ENCODE measurements at regions not wholly inside any gene's neighbourhood (a gene's known extent, or its start where the extent isn't known, plus 50 kb on each side); places are given as distances from the start of the nearest gene placed in this dataset.

DNA sequence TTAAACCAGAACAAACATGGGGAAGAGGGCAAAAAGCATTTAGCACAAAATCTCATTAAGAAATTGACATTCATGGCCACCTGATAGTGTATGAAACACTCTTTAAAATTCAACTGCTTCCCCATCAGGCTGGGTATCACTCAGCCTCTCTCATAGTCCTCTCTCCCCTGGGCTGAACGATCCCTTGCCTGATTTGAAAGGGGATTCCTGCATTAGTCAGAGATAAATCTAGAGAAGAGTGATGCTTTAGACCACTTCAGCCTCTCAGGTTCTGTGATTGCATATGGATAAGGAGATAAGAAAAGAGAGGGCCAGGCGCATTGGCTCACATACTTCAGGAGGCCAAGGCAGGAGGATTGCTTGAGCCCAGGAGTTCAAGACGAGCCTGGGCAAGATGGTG is 280.0 kb downstream of the SOX9 start:
- no peaks in the 10 kb centered on the region for H3K4me1 ChIP-seq (ENCODE audit: control insufficient read depth, insufficient read depth, low read length)
- H3K9ac ChIP-seq (ENCODE audit: low read length), result no peak overlapping the region
- peaks cover 8% of the 10 kb centered on the region; the same call in 1 of the 2 replicates for H3K27me3 ChIP-seq (ENCODE audit: control insufficient read depth, insufficient read depth, low read length)
- no peaks in the 10 kb centered on the region for H3K36me3 ChIP-seq (ENCODE audit: control insufficient read depth, insufficient read depth, low read length)
- no peaks in the 10 kb centered on the region for H3K9me3 ChIP-seq (ENCODE audit: control insufficient read depth, insufficient read depth, low read depth, low read length)
- H3K4me3 ChIP-seq (ENCODE audit: low read depth, low read length), result no peak overlapping the region
- no peak overlapping the region for H3K27ac ChIP-seq (ENCODE audit: low read depth, low read length)

DNA sequence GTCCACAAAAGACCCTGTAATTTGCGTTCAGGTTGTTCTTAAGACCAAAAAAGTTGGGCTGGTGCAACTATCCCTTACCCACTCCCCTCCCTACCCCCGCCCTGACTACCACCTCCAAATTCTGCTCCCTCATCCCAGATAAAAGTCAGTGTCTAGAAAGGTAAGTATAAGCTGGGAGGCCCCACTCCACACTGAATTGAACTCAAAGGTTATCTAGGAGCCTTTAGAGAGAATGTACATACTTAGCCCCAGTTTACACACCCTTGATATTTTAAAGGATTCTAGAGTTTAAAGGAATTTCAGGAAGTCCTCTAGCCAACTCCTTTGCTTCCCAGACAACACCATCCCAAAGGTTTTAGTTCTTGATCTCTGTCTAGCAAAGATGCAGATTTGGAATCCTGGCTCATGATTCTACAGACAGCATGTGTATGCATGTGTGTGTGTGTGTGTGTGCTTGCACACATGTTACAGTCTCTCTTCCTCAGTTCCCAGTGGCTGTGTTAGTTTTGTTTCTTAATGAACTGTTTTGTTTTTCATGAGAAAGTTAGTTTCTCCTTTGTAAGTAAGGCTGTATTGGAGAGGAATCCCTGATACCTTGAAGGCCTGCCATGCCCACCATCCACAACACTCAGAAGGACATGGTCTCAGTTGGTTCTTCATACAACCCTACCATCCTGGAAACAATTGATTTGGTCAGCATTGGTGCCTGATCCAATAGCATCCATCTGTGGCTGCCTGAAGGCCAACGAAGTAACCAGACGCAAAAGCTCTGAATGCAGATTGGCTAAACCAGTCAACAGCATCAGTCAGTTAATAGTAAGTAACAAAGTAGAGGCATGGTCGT is 281.3 kb downstream of the SOX9 start:
- no peaks in the 10 kb centered on the region for H3K36me3 ChIP-seq (ENCODE audit: control insufficient read depth, insufficient read depth, low read length)
- H3K27ac ChIP-seq (ENCODE audit: low read depth, low read length), result no peak overlapping the region
- peaks cover 2% of the 10 kb centered on the region; the same call in 1 of the 2 replicates for H3K4me1 ChIP-seq (ENCODE audit: control insufficient read depth, insufficient read depth, low read length)
- H3K9me3 ChIP-seq (ENCODE audit: control insufficient read depth, insufficient read depth, low read depth, low read length), result no peaks in the 10 kb centered on the region
- no peak overlapping the region for H3K9ac ChIP-seq (ENCODE audit: low read length)
- peaks cover 11% of the 10 kb centered on the region; the same call in 1 of the 2 replicates for H3K27me3 ChIP-seq (ENCODE audit: control insufficient read depth, insufficient read depth, low read length)
- no peak overlapping the region for H3K4me3 ChIP-seq (ENCODE audit: low read depth, low read length)

DNA sequence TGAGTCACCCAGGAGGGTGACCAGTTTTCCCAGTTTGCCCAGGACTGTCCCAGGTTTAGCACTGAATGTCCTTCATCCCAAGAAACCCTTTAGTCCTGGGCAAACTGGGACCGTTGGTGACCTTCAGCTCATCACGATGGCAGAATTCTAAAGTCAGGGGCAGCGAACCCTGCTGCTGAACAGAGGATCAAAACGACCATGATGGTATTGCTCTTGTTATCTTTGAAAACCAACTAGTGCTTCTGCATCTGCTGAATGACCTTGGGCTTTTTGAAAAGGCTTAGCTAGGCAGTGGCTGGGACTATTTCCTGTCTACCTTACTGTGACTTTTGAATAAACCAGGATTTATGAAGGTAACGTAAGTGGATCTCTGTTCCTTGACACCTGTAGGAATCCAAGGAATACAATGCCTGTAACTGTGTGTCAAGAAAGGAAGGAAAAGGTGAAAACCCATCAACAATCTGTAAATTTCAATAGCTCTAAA is 281.9 kb downstream of the SOX9 start:
- no peak overlapping the region for H3K4me3 ChIP-seq (ENCODE audit: low read depth, low read length)
- H3K27ac ChIP-seq (ENCODE audit: low read depth, low read length), result no peak overlapping the region
- H3K27me3 ChIP-seq (ENCODE audit: control insufficient read depth, insufficient read depth, low read length), result peaks cover 13% of the 10 kb centered on the region; the same call in 1 of the 2 replicates
- H3K4me1 ChIP-seq (ENCODE audit: control insufficient read depth, insufficient read depth, low read length), result peaks cover 8% of the 10 kb centered on the region; the same call in 1 of the 2 replicates
- no peak overlapping the region for H3K9ac ChIP-seq (ENCODE audit: low read length)
- H3K36me3 ChIP-seq (ENCODE audit: control insufficient read depth, insufficient read depth, low read length), result no peaks in the 10 kb centered on the region
- H3K9me3 ChIP-seq (ENCODE audit: control insufficient read depth, insufficient read depth, low read depth, low read length), result no peaks in the 10 kb centered on the region

DNA sequence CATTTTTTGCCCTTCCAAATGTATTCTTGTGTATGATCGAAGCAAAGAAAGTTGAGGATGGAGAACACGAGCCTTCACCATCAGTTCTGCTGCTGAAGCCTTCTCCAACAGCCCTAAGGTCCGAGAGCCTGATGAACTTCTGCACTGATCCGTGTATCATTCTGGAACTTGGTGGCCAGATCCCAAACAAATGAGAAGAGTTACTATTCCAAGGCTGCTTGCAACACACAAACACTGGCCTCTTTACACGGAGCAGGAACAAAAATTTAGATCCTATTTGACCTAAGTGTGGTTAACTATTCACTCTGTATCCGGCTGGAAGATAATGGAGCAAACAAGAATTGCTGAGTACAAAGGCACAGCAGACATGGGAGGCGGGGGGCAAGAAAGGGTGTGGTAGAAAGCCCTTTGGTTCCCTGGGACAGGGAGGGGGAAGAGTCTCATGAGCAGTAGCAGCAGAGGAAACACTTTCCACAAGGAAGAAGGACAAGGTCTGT is 282.9 kb downstream of the SOX9 start:
- peaks cover 22% of the 10 kb centered on the region for H3K27me3 ChIP-seq (ENCODE audit: control insufficient read depth, insufficient read depth, low read length)
- peaks cover 8% of the 10 kb centered on the region; the same call in 1 of the 2 replicates for H3K4me1 ChIP-seq (ENCODE audit: control insufficient read depth, insufficient read depth, low read length)
- H3K27ac ChIP-seq (ENCODE audit: low read depth, low read length), result no peak overlapping the region
- no peak overlapping the region for H3K4me3 ChIP-seq (ENCODE audit: low read depth, low read length)
- no peaks in the 10 kb centered on the region for H3K36me3 ChIP-seq (ENCODE audit: control insufficient read depth, insufficient read depth, low read length)
- H3K9ac ChIP-seq (ENCODE audit: low read length), result no peak overlapping the region
- H3K9me3 ChIP-seq (ENCODE audit: control insufficient read depth, insufficient read depth, low read depth, low read length), result no peaks in the 10 kb centered on the region

DNA sequence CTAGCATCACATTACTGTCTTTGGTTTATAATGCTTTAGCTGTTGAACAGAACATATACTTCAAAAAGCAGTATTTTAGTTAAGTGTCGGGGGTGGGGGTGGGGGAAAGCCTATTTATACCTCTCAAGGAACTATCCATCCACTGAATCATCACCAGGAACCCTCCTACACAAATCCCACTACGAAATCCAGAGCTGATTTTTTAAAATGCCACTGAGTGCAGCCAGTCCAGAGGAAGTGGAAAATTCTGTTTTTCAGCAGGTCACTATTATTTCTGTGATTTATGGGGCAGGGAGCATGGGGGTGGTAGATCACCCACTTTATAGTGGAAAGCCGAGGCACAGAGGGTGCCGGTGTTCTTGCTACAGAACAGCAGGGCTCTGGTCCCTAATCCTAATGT is 284.1 kb downstream of the SOX9 start:
- Histone ChIP-seq H3K4me3 (ENCODE audit: low read depth, low read length) (no peak overlapping the region), H3K4me1 (ENCODE audit: control insufficient read depth, insufficient read depth, low read length) (peaks cover 8% of the 10 kb centered on the region; the same call in 1 of the 2 replicates), H3K27me3 (ENCODE audit: control insufficient read depth, insufficient read depth, low read length) (peaks cover 33% of the 10 kb centered on the region)

DNA sequence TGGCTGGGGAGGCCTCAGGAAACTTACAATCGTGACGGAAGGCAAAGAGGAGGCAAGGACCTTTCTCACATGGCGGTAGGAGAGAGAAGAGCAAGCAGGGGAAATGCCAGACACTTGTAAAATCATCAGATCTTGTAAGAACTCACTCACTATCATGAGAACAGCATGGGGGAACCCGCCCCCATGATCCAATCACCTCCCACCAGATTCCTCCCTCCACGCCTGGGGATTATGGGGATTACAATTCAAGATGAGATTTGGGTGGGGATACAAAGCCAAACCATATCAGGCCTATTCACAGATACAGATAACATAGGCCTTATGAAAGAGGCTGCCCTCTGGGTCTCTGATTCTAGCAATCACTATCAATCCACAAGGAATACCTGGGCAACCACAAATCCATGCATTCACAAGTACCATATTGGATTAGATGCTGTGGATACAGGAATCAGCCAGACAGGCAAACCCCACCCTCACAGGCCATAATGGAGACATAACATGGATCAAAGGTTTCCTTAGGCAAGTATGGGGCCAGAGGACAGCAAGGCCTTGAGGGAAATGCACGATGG is 284.9 kb downstream of the SOX9 start:
- Histone ChIP-seq H3K9me3 (ENCODE audit: control insufficient read depth, insufficient read depth, low read depth, low read length) (no peaks in the 10 kb centered on the region), H3K27ac (ENCODE audit: low read depth, low read length) (no peak overlapping the region), H3K4me3 (ENCODE audit: low read depth, low read length) (no peak overlapping the region), H3K4me1 (ENCODE audit: control insufficient read depth, insufficient read depth, low read length) (peaks cover 8% of the 10 kb centered on the region; the same call in 1 of the 2 replicates), H3K36me3 (ENCODE audit: control insufficient read depth, insufficient read depth, low read length) (no peaks in the 10 kb centered on the region), H3K27me3 (ENCODE audit: control insufficient read depth, insufficient read depth, low read length) (peaks cover 38% of the 10 kb centered on the region), H3K9ac (ENCODE audit: low read length) (no peak overlapping the region)

More for the DNA sequence above, 284.1 kb downstream of the SOX9 start:
- Histone ChIP-seq H3K9ac (ENCODE audit: low read length) (no peak overlapping the region), H3K27ac (ENCODE audit: low read depth, low read length) (no peak overlapping the region), H3K36me3 (ENCODE audit: control insufficient read depth, insufficient read depth, low read length) (no peaks in the 10 kb centered on the region), H3K9me3 (ENCODE audit: control insufficient read depth, insufficient read depth, low read depth, low read length) (no peaks in the 10 kb centered on the region)

DNA sequence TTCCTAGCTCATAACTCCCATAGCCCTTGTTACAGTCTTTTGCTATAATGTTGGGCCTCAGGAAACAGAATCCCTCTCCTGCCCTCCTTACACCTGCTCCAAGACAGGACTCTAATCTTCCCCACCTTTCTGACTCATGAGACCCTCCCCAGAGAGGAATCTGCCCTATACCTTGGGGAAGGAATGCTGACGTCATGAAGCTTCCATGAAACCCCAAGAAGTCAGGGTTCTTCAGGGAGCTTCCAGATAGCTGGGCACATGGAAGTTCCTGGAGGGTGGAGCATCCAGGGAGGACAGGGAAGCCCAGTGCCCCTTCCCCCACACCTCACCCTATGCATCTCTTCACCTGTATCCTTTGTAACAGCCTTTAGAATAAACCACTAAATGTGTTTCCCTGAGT is 285.7 kb downstream of the SOX9 start:
- Histone ChIP-seq H3K27ac (ENCODE audit: low read depth, low read length) (no peak overlapping the region), H3K9ac (ENCODE audit: low read length) (no peak overlapping the region), H3K9me3 (ENCODE audit: control insufficient read depth, insufficient read depth, low read depth, low read length) (no peaks in the 10 kb centered on the region), H3K4me1 (ENCODE audit: control insufficient read depth, insufficient read depth, low read length) (peaks cover 8% of the 10 kb centered on the region; the same call in 1 of the 2 replicates), H3K36me3 (ENCODE audit: control insufficient read depth, insufficient read depth, low read length) (no peaks in the 10 kb centered on the region), H3K27me3 (ENCODE audit: control insufficient read depth, insufficient read depth, low read length) (peaks cover 42% of the 10 kb centered on the region), H3K4me3 (ENCODE audit: low read depth, low read length) (no peak overlapping the region)

DNA sequence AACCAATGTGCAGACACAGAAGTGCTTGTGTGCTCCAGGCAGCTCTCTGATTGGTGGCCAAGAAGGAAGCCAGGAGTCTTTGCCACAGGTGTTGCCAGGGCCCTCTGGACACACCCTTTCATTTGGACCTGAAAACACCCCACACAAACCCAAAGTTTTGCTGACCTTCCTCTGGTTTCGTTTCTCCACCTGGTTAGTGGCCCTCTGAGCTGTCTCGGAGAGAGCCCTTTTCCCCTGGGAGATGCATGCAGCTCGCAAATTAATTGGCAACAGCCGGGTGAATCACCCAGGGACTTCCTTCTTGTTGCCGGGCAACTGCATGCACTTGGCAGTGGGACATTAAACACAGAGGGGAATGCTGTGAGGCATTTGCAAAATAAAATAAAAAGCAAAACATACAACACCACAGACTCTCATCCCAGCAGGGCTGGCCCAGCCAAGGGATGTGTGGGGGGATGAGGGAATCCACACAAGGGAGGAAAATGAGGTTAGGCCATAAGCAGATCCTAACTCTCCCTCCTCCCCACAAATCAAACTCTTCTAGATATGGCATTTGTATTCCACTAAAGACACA is 286.6 kb downstream of the SOX9 start:
- Histone ChIP-seq H3K4me1 (ENCODE audit: control insufficient read depth, insufficient read depth, low read length) (peaks cover 8% of the 10 kb centered on the region; the same call in 1 of the 2 replicates), H3K36me3 (ENCODE audit: control insufficient read depth, insufficient read depth, low read length) (no peaks in the 10 kb centered on the region), H3K27ac (ENCODE audit: low read depth, low read length) (no peak overlapping the region), H3K9ac (ENCODE audit: low read length) (no peak overlapping the region), H3K9me3 (ENCODE audit: control insufficient read depth, insufficient read depth, low read depth, low read length) (no peaks in the 10 kb centered on the region), H3K4me3 (ENCODE audit: low read depth, low read length) (no peak overlapping the region), H3K27me3 (ENCODE audit: control insufficient read depth, insufficient read depth, low read length) (peaks cover 42% of the 10 kb centered on the region)

DNA sequence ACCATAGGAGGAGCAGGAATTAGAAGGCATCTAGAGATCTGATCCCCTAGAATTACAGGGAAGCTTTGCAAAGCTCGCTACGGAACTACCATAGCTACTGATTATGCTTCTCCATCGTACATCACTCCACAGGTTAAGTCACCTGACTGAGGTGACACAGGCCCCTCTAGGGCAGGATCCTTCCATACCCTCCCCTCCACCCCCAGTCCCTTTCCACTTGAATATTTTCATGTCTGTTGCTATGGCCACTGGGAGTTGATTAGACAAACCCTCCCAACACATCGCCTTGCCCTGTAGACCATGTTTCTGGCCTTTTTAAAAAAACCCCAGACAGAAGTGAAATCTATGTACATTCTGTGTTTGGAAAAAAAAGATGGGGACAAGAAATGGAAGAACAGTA is 287.1 kb downstream of the SOX9 start:
- H3K9ac ChIP-seq (ENCODE audit: low read length), result no peak overlapping the region
- H3K9me3 ChIP-seq (ENCODE audit: control insufficient read depth, insufficient read depth, low read depth, low read length), result no peaks in the 10 kb centered on the region
- H3K4me3 ChIP-seq (ENCODE audit: low read depth, low read length), result no peak overlapping the region
- H3K4me1 ChIP-seq (ENCODE audit: control insufficient read depth, insufficient read depth, low read length), result peaks cover 8% of the 10 kb centered on the region; the same call in 1 of the 2 replicates
- no peak overlapping the region for H3K27ac ChIP-seq (ENCODE audit: low read depth, low read length)
- H3K36me3 ChIP-seq (ENCODE audit: control insufficient read depth, insufficient read depth, low read length), result no peaks in the 10 kb centered on the region
- H3K27me3 ChIP-seq (ENCODE audit: control insufficient read depth, insufficient read depth, low read length), result peaks cover 42% of the 10 kb centered on the region

DNA sequence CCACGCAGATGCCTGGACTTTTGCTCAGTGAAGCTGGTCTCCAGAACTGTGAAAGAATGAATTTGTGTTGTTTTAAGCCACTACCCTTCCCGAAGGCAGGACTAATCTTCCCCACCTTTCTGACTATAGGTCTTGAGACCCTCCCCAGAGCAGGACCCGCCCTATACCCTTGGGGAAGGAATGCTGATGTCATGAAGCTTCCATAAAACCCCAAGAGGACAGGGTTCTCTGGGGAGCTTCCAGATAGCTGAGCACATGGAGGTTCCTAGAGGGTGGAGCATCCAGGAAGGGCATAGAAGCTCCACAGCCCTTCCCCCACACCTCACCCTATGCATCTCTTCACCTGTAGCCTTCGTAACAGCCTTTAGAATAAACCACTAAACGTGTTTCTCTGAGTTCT is 287.8 kb downstream of the SOX9 start:
- Histone ChIP-seq H3K9me3 (ENCODE audit: control insufficient read depth, insufficient read depth, low read depth, low read length) (no peaks in the 10 kb centered on the region), H3K27me3 (ENCODE audit: control insufficient read depth, insufficient read depth, low read length) (peaks cover 41% of the 10 kb centered on the region), H3K4me1 (ENCODE audit: control insufficient read depth, insufficient read depth, low read length) (peaks cover 8% of the 10 kb centered on the region; the same call in 1 of the 2 replicates), H3K27ac (ENCODE audit: low read depth, low read length) (no peak overlapping the region), H3K36me3 (ENCODE audit: control insufficient read depth, insufficient read depth, low read length) (no peaks in the 10 kb centered on the region), H3K4me3 (ENCODE audit: low read depth, low read length) (no peak overlapping the region), H3K9ac (ENCODE audit: low read length) (no peak overlapping the region)

Data from HUES6 (cell line).